Keratinocyte (primary cell): ENCODE measurements at regions not wholly inside any gene's neighbourhood (a gene's known extent, or its start where the extent isn't known, plus 50 kb on each side); places are given as distances from the start of the nearest gene placed in this dataset.
"Not testable (repeated sequence)": the region's sequence is repeated elsewhere in the genome, so short reads cannot be mapped to it uniquely, and the experiment has no call there.

Experiments
- DNase-seq: peaks from one replicate; pipeline ENCODE4 v3.0.0-alpha.2; 2011; ENCODE audit warnings: low read depth, missing footprints, low spot score
- FAIRE-seq: peaks from 2 replicates; lab custom pipeline; 2011; peaks lifted over from hg19 to GRCh38; lab: Jason Lieb, UNC
- H2AFZ ChIP-seq: 2 replicates; pipeline ENCODE4 v1.6.0; 2012; ENCODE audit warnings: low read length, control low read depth, inconsistent platforms; ENCODE audit not compliant: control insufficient read depth
- H3K27ac ChIP-seq: 2 replicates; pipeline ENCODE4 v1.5.1; 2011; ENCODE audit warnings: low read length; ENCODE audit not compliant: control insufficient read depth, insufficient read depth
- H3K27me3 ChIP-seq: 3 replicates; pipeline ENCODE4 v1.6.0; 2011; ENCODE audit warnings: low read length; ENCODE audit not compliant: control insufficient read depth, insufficient read depth; ENCODE audit errors: extremely low read depth
- H3K36me3 ChIP-seq, 2 experiments: 2 replicates in 1 of 2; 3 replicates in 1 of 2; pipeline ENCODE4 v1.5.1; 2011; ENCODE audit warnings: low read length in 2 of 2, mild to moderate bottlenecking in 1 of 2; ENCODE audit not compliant: control insufficient read depth in 2 of 2, insufficient read depth in 2 of 2; ENCODE audit errors: extremely low read depth in 1 of 2
- H3K4me1 ChIP-seq: 3 replicates; pipeline ENCODE4 v1.5.1; 2011; ENCODE audit warnings: low read length; ENCODE audit not compliant: control insufficient read depth, insufficient read depth; ENCODE audit errors: extremely low read depth
- H3K4me2 ChIP-seq: 3 replicates; pipeline ENCODE4 v1.6.0; 2011; ENCODE audit warnings: low read depth, low read length; ENCODE audit not compliant: control insufficient read depth, insufficient read depth; ENCODE audit errors: extremely low read depth
- H3K4me3 ChIP-seq, 3 experiments: fragments of 200-600 bp in 1 of 3; sonication (generic) in 1 of 3; 2 replicates in 2 of 3; 3 replicates in 1 of 3; pipeline ENCODE4 v1.5.1; 2011 to 2016; ENCODE audit warnings: low read length in 3 of 3, mild to moderate bottlenecking in 3 of 3, control low read depth in 2 of 3, inconsistent platforms in 1 of 3, low read depth in 1 of 3, mixed read lengths in 1 of 3, mixed run types in 1 of 3, moderate library complexity in 1 of 3; ENCODE audit not compliant: control insufficient read depth in 2 of 3, insufficient read depth in 2 of 3; ENCODE audit errors: extremely low read depth in 1 of 3
- H3K79me2 ChIP-seq: 2 replicates; pipeline ENCODE4 v1.6.0; 2012; ENCODE audit warnings: low read length; ENCODE audit not compliant: control insufficient read depth, insufficient read depth
- H3K9ac ChIP-seq: 3 replicates; pipeline ENCODE4 v1.6.0; 2011; ENCODE audit warnings: low read length; ENCODE audit not compliant: control insufficient read depth, insufficient read depth; ENCODE audit errors: extremely low read depth
- H3K9me1 ChIP-seq: 3 replicates; pipeline ENCODE4 v1.6.0; 2011; ENCODE audit warnings: low read length; ENCODE audit not compliant: control insufficient read depth, insufficient read depth; ENCODE audit errors: extremely low read depth
- H3K9me3 ChIP-seq: 2 replicates; pipeline ENCODE4 v1.5.1; 2012; ENCODE audit warnings: low read depth, low read length; ENCODE audit not compliant: control insufficient read depth
- H4K20me1 ChIP-seq: 3 replicates; pipeline ENCODE4 v1.6.0; 2011; ENCODE audit warnings: low read length; ENCODE audit not compliant: control insufficient read depth, insufficient read depth; ENCODE audit errors: extremely low read depth
- CTCF ChIP-seq, 3 experiments: IDR thresholded peaks in 1 of 3; conservative IDR thresholded peaks in 1 of 3; optimal IDR thresholded peaks in 1 of 3; 2 replicates in 2 of 3; 3 replicates in 1 of 3; pipeline versions ENCODE3 to v1.5.1; 2011; ENCODE audit warnings: low read length in 3 of 3, mild to moderate bottlenecking in 3 of 3, moderate library complexity in 2 of 3, control low read depth in 1 of 3, inconsistent platforms in 1 of 3; ENCODE audit not compliant: insufficient read depth in 2 of 3; ENCODE audit errors: extremely low read depth in 1 of 3
- EZH2 ChIP-seq: IDR thresholded peaks from one replicate; pipeline ENCODE4 v1.6.1; 2012; ENCODE audit warnings: inconsistent platforms, mild to moderate bottlenecking, low read length, moderate library complexity
- dilution Hi-C: fragments of 300-500 bp; cut with MboI; formaldehyde crosslinking; loops from one replicate; pipeline ENCODE4 v1.7.0; 2020; ENCODE audit warnings: low sequenced_read_pairs; ENCODE audit not compliant: extremely low pct_ligation_motif_present

DNA sequence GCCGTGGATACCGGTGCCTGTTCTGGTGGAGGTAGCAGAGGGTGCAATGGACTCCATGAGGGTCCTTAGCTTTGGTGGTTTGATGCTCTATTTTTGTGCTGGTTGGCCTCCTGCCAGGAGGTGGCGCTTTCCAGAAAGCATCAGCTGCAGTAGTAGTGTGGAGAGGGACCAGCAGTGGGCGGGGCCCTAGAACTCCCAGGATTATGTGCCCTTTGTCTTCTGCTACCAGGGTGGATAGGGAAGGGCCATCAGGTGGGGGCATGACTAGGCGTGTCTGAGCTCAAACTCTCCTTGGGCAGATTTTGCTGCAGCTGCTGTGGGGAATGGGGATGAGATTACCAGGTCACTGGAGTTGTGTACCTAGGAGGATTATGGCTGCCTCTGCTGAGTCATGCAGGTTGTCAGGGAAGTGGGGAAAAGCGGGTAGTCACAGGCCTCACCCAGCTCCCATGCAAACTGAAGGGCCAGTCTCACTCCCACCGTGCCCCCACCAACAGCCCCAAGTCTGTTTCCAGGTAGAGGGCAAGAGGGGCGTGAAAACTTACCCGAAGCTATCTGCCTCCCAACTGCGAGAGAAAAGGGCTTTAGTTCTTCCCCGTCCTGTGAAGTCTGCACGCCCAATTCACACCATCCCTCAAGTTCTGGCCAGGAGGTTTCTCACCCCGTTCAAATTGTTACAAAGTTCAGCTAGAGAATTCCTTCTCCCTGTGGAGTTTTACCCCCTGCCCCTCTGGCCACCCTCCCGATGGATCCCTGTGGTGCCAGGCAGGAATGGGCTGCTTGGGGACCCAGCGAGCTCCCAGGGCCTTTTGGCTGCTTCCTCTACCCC, 235.0 kb downstream of the DHX15 start:
- H3K9me3 ChIP-seq, FAIRE-seq, H4K20me1 ChIP-seq, H3K27me3 ChIP-seq, H3K4me3 ChIP-seq, H3K4me2 ChIP-seq, H3K4me1 ChIP-seq, H3K9me1 ChIP-seq, H3K9ac ChIP-seq, H3K79me2 ChIP-seq, H3K27ac ChIP-seq, H3K36me3 ChIP-seq, dilution Hi-C loops: not testable (repeated sequence)
- DNase-seq: peak; percentile 26
- peak overlapping the region; percentile 30 for H2AFZ ChIP-seq
- TF ChIP-seq CTCF (optimal IDR thresholded peaks at IDR 0.05 in 1 of 3, IDR thresholded peaks at IDR 0.05 in 1 of 3, conservative IDR thresholded peaks at IDR 0.05 in 1 of 3; ENCODE audit: extremely low read depth in 1 of 3, insufficient read depth in 2 of 3, low read length in 3 of 3): peak in 1 of 3 experiments; percentile 6

GRCh38 chr4:24339260-24339659, 245.1 kb downstream of the DHX15 start:
- DNase-seq (no peak), FAIRE-seq (no peak)
- Histone ChIP-seq H3K4me2 (no peak overlapping the region), H3K27ac (no peak overlapping the region), H4K20me1 (no peaks in the 10 kb centered on the region), H3K27me3 (no peaks in the 10 kb centered on the region), H3K9me3 (no peaks in the 10 kb centered on the region), H3K79me2 (no peaks in the 10 kb centered on the region), H3K36me3 (no peaks in the 10 kb centered on the region), H3K4me1 (no peaks in the 10 kb centered on the region), H2AFZ (no peak overlapping the region), H3K9me1 (no peaks in the 10 kb centered on the region), H3K4me3 (no peak overlapping the region), H3K9ac (no peak overlapping the region)
- TF ChIP-seq EZH2: no peak
- no peak for TF ChIP-seq CTCF (optimal IDR thresholded peaks at IDR 0.05 in 1 of 3, IDR thresholded peaks at IDR 0.05 in 1 of 3, conservative IDR thresholded peaks at IDR 0.05 in 1 of 3; ENCODE audit: extremely low read depth in 1 of 3, insufficient read depth in 2 of 3, low read length in 3 of 3)
- dilution Hi-C loops: no loop called here
